Activated naive CD8-positive, alpha-beta T cell treated with anti-CD3 and anti-CD28 coated beads, Interleukin-2, amount 10 ng/mL, durations not matched to agents 7 days and 5 days (primary cell): ENCODE measurements at regions not wholly inside any gene's neighbourhood (a gene's known extent, or its start where the extent isn't known, plus 50 kb on each side); places are given as distances from the start of the nearest gene placed in this dataset.

Source experiments
- ATAC-seq: fragments of 150-1000 bp; cut with Tn5 transposase; one replicate; pipeline ENCODE4 v1.10.0; 2021; ENCODE audit warnings: low read depth, moderate library complexity
- POLR2A ChIA-PET: fragments of 350-600 bp; sonication (Branson Sonifier 250); formaldehyde crosslinking; loops from one replicate; lab custom pipeline; 2021; ENCODE audit warnings: antibody characterized with exemption; lab: Charles Lee
- DNase-seq: peaks from one replicate; pipeline ENCODE4 v3.0.0; 2021
- H3K27ac Mint-ChIP-seq: one replicate; pipeline ENCODE4 v1.8.0; 2022; ENCODE audit warnings: mild to moderate bottlenecking, mixed read lengths
- H3K27me3 Mint-ChIP-seq: one replicate; pipeline ENCODE4 v1.8.0; 2022; ENCODE audit warnings: mild to moderate bottlenecking, moderate library complexity, mixed read lengths
- H3K36me3 Mint-ChIP-seq: one replicate; pipeline ENCODE4 v1.8.0; 2021; ENCODE audit warnings: mild to moderate bottlenecking, mixed read lengths
- H3K4me1 Mint-ChIP-seq: one replicate; pipeline ENCODE4 v1.8.0; 2021; ENCODE audit warnings: mixed read lengths
- H3K4me3 Mint-ChIP-seq: one replicate; pipeline ENCODE4 v1.8.0; 2022; ENCODE audit warnings: mild to moderate bottlenecking, moderate library complexity, mixed read lengths
- H3K9me3 Mint-ChIP-seq: one replicate; pipeline ENCODE4 v1.8.0; 2021; ENCODE audit warnings: mixed read lengths

- Mint-ChIP-seq H3K36me3 (no peaks in the 10 kb centered on the region), H3K27me3 (no peaks in the 10 kb centered on the region), H3K4me1 (no peaks in the 10 kb centered on the region), H3K27ac (no peak overlapping the region), H3K4me3 (no peak overlapping the region), H3K9me3 (no peaks in the 10 kb centered on the region)
- POLR2A ChIA-PET = no interaction called here
- DNase-seq (no peak), ATAC-seq (no peak)
These were observed 170.3 kb upstream of the VRK2 start for GRCh38 chr2:57876313-57876712.

GRCh38 chr2:57877811-57878170 is 168.8 kb upstream of the VRK2 start:
- no peaks in the 10 kb centered on the region for H3K9me3 Mint-ChIP-seq
- no peaks in the 10 kb centered on the region for H3K4me1 Mint-ChIP-seq
- ATAC-seq = no peak
- H3K4me3 Mint-ChIP-seq = no peak overlapping the region
- no peaks in the 10 kb centered on the region for H3K27me3 Mint-ChIP-seq
- no peak overlapping the region for H3K27ac Mint-ChIP-seq
- POLR2A ChIA-PET = no interaction called here
- H3K36me3 Mint-ChIP-seq = no peaks in the 10 kb centered on the region
- no peak for DNase-seq

DNA sequence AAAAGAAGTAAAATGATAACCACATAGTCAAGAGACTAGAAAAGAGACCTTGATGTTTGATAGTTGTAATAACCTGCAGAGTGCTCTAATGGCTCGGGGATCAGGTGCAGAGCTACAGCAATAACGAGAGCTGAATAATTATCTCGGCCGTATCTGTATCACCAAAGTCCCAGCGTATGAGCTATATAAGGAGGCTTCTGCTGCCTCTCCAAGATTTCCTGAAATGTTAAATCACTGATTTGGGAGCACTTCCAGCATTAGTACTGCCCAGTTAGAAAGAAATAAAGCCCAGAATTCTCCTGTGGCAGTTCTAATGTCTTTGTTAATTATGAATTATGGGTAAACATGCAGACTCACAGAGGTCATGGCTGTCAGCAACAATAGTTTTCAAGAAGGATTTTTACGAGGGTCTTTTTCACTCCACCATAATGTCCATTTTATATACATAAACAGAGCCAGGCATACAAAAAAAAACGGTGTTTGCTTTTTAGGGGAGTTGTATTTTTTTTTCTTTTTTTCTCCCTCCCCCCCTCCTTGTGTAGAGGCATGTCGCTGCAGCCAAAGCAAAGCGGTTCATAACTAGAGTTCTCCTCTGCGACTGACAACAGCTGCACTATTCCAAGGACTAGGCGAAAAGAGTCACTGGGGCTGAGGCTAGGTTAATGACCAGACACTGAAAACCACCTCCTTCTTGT is 168.3 kb upstream of the VRK2 start:
- no peak for ATAC-seq
- POLR2A ChIA-PET = no interaction called here
- Mint-ChIP-seq H3K9me3 (no peaks in the 10 kb centered on the region), H3K4me1 (no peaks in the 10 kb centered on the region), H3K4me3 (no peak overlapping the region), H3K27ac (no peak overlapping the region), H3K27me3 (no peaks in the 10 kb centered on the region), H3K36me3 (no peaks in the 10 kb centered on the region)
- no peak for DNase-seq

DNA sequence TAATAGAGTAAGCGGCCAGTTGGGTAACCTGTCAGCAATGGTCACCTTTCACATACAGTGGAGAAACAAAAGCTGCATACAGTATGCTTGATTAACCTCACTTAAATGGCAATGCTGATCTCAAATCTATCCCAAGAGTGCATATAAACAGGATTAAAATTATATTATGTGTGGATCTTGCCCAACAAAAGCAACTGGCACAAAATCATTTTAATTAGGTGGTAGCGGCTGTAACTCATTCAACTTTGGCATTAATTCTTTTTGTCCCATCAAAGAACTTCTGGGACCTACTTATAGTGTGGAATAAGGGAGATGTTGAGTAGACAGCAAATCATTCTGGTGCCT is 167.8 kb upstream of the VRK2 start:
- Mint-ChIP-seq H3K27me3 (no peaks in the 10 kb centered on the region), H3K9me3 (no peaks in the 10 kb centered on the region), H3K27ac (no peak overlapping the region), H3K4me3 (no peak overlapping the region), H3K36me3 (no peaks in the 10 kb centered on the region), H3K4me1 (no peaks in the 10 kb centered on the region)
- POLR2A ChIA-PET = no interaction called here
- DNase-seq = no peak
- no peak for ATAC-seq

GRCh38 chr2:57880446-57880845 is 166.2 kb upstream of the VRK2 start:
- POLR2A ChIA-PET = no interaction called here
- Mint-ChIP-seq H3K9me3 (no peaks in the 10 kb centered on the region), H3K4me3 (no peak overlapping the region), H3K27me3 (no peaks in the 10 kb centered on the region), H3K36me3 (no peaks in the 10 kb centered on the region), H3K27ac (no peak overlapping the region), H3K4me1 (no peaks in the 10 kb centered on the region)
- DNase-seq (no peak), ATAC-seq (no peak)

- H3K4me3 Mint-ChIP-seq = no peak overlapping the region
- no peaks in the 10 kb centered on the region for H3K4me1 Mint-ChIP-seq
- no peak for DNase-seq
- ATAC-seq = no peak
- no peaks in the 10 kb centered on the region for H3K27me3 Mint-ChIP-seq
- no peaks in the 10 kb centered on the region for H3K9me3 Mint-ChIP-seq
- H3K27ac Mint-ChIP-seq = no peak overlapping the region
- H3K36me3 Mint-ChIP-seq = no peaks in the 10 kb centered on the region
- POLR2A ChIA-PET = no interaction called here
These were observed 165.6 kb upstream of the VRK2 start for GRCh38 chr2:57880967-57881366.

DNA sequence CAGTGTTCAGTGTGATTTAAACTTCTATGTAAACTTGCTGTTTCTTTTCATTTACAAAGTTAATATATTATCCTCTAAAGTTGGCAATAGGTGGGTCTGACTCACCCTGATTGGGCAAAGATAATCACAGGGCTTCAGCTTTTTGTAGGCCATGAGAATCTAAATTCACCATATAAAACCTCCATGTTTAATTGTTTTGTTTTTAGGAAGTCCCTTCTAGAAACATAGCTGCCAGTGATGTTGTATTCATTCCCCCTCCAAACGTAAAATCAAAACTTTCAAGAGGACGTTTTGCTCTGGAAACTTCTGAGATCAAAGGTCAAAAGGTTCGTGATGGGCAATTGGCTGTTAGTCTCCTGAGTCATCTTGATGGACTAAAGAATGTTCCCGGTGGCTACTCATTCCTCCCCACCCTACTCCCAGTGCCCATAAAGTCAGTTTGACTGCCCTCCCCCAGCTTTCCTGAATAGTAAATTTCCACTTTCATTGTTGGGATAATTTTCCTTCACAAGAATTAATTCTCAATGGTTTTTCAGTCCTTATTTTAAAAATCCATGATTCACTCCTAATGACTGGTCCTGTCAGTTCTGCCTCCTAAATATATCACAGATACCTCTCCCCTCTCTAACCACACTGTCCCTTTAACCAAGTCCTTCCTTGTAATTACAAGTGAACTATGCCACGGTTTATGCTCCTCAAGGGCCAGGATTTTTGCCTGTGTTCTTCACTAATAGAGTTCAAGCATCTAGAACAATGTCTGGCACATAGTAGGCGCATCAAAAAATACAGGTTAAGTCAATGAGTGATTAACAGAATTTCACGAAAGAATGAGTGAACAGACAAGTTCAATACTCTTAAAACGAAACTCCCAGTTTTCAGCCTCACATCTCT is 164.4 kb upstream of the VRK2 start:
- Mint-ChIP-seq H3K27me3 (no peaks in the 10 kb centered on the region), H3K9me3 (no peaks in the 10 kb centered on the region), H3K36me3 (no peaks in the 10 kb centered on the region), H3K4me3 (no peak overlapping the region), H3K27ac (no peak overlapping the region), H3K4me1 (no peaks in the 10 kb centered on the region)
- POLR2A ChIA-PET = no interaction called here
- no peak for ATAC-seq
- no peak for DNase-seq

DNA sequence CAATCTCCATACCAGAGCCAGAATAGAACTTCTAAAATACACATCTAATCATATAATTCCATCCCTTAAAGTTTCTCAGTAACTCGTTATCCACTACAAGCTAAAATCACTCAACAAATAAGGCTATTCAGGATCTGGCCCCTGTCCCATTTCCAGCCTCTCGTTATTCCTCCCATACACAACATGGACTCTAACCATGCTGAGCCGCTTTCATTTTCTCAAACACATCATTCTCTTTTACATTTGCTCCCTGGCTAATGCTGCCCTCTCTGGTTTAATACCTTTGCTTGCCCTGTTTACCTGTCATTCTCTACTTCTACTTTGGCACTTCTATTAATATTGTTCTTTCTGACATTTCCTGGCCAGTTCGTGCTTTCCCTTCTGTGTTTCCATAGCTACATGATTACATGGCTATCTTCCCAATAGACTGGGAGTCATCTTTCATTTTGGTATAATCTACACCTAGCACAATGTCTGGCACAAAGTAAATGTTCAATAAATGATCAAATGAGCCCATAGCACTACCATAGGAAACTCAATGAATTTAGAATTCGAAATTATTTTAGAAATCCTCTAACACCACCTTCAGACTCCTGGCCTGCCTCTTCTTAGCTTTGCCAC is 163.6 kb upstream of the VRK2 start:
- Mint-ChIP-seq H3K36me3 (no peaks in the 10 kb centered on the region), H3K4me3 (no peak overlapping the region), H3K27ac (no peak overlapping the region), H3K27me3 (no peaks in the 10 kb centered on the region), H3K9me3 (no peaks in the 10 kb centered on the region), H3K4me1 (no peaks in the 10 kb centered on the region)
- ATAC-seq (no peak), DNase-seq (no peak)
- POLR2A ChIA-PET = no interaction called here

GRCh38 chr2:57884281-57884680 is 162.3 kb upstream of the VRK2 start:
- ATAC-seq = no peak

DNA sequence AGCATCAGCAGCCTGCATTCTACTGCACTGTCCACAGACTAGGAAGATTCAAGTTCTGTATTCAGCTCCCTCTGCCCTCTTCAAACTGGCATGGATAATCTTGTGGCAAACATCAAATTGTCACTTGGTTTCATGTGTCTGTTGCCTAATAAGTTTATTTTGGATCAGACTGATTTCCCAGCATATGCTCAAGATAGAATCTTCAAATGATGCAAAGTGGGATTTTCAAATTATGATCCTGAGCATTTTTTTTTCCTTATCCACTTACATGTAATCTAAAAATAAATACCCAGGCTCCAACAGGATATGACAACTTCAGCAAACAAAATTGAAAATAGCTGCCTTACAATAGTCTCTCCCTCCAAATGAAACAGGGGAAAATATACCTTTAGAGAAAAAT is 160.9 kb upstream of the VRK2 start:
- H3K27me3 Mint-ChIP-seq = no peaks in the 10 kb centered on the region
- ATAC-seq (no peak), DNase-seq (no peak)
- H3K9me3 Mint-ChIP-seq = no peaks in the 10 kb centered on the region
- peaks cover 6% of the 10 kb centered on the region for H3K4me1 Mint-ChIP-seq
- POLR2A ChIA-PET = no interaction called here
- no peaks in the 10 kb centered on the region for H3K36me3 Mint-ChIP-seq
- H3K4me3 Mint-ChIP-seq = no peak overlapping the region
- H3K27ac Mint-ChIP-seq = no peak overlapping the region

More at GRCh38 chr2:57884281-57884680, 162.3 kb upstream of the VRK2 start:
- H3K27me3 Mint-ChIP-seq = no peaks in the 10 kb centered on the region
- no peak for DNase-seq
- POLR2A ChIA-PET = no interaction called here
- no peak overlapping the region for H3K4me3 Mint-ChIP-seq
- no peak overlapping the region for H3K27ac Mint-ChIP-seq
- peaks cover 6% of the 10 kb centered on the region for H3K4me1 Mint-ChIP-seq
- H3K36me3 Mint-ChIP-seq = no peaks in the 10 kb centered on the region
- H3K9me3 Mint-ChIP-seq = no peaks in the 10 kb centered on the region

- Mint-ChIP-seq H3K36me3 (no peaks in the 10 kb centered on the region), H3K9me3 (no peaks in the 10 kb centered on the region), H3K27ac (no peak overlapping the region), H3K27me3 (no peaks in the 10 kb centered on the region), H3K4me3 (no peak overlapping the region), H3K4me1 (peaks cover 6% of the 10 kb centered on the region)
- POLR2A ChIA-PET = no interaction called here
- DNase-seq (no peak), ATAC-seq (no peak)
These were observed 160.3 kb upstream of the VRK2 start for GRCh38 chr2:57886161-57886786.

DNA sequence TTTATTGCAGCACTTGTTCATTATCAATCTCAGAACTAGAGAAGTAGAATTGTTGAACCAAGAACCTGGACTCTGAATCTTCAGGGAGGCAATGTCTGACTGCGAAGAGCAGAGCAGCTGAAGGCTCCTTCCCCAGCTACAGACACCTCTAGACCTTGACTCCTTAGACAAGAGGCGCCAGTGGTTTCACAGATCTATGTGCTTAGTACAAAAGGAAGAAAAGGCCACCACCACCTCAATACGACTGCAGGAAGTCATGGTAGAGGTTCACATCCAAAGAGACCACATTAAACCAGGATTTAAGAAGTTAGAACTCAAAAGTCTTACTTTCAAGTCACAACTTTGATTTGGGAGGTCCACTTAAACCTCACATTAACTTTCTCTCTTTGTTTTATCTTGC is 158.1 kb upstream of the VRK2 start:
- H3K9me3 Mint-ChIP-seq = no peaks in the 10 kb centered on the region
- no peaks in the 10 kb centered on the region for H3K27me3 Mint-ChIP-seq
- DNase-seq = no peak
- H3K4me1 Mint-ChIP-seq = peaks cover 6% of the 10 kb centered on the region
- no peak overlapping the region for H3K4me3 Mint-ChIP-seq
- no peaks in the 10 kb centered on the region for H3K36me3 Mint-ChIP-seq
- ATAC-seq = peak; percentile 91
- POLR2A ChIA-PET = no interaction called here
- H3K27ac Mint-ChIP-seq = no peak overlapping the region

GRCh38 chr2:57890464-57890863 is 156.1 kb upstream of the VRK2 start:
- Mint-ChIP-seq H3K9me3 (no peaks in the 10 kb centered on the region), H3K4me1 (peaks cover 6% of the 10 kb centered on the region), H3K27me3 (peaks cover 6% of the 10 kb centered on the region), H3K27ac (no peak overlapping the region), H3K4me3 (no peak overlapping the region), H3K36me3 (no peaks in the 10 kb centered on the region)
- no peak for ATAC-seq
- POLR2A ChIA-PET = no interaction called here
- no peak for DNase-seq
